ENCODE measurements at regions not wholly inside any gene's neighbourhood (a gene's known extent, or its start where the extent isn't known, plus 50 kb on each side); places are given as distances from the start of the nearest gene placed in this dataset.

- intact Hi-C loops (cut with DNase I; ENCODE audit: low total_unique reads), result no loop called here
- TF ChIP-seq CTCF (IDR thresholded peaks at IDR 0.05 in 4 of 5, conservative IDR thresholded peaks at IDR 0.05 in 1 of 5) (no peak), POLR2A (IDR thresholded peaks at IDR 0.05) (no peak)
- in situ Hi-C loops (cut with MboI; ENCODE audit: low sequenced_read_pairs in 4 of 4), result no loop called here
- Histone ChIP-seq H3K9me3 (no peaks in the 10 kb centered on the region), H3K27ac (no peak overlapping the region), H3K27me3 (no peaks in the 10 kb centered on the region), H3K4me3 (no peak overlapping the region), H3K36me3 (no peaks in the 10 kb centered on the region), H3K4me1 (no peaks in the 10 kb centered on the region)
- ATAC-seq (no peak), DNase-seq (no peak)
These were observed 806.2 kb upstream of the CHAC2 start for GRCh38 chr2:52961403-52961802.

- Histone ChIP-seq H3K4me1 (no peaks in the 10 kb centered on the region), H3K27me3 (no peaks in the 10 kb centered on the region), H3K27ac (no peak overlapping the region), H3K9me3 (no peaks in the 10 kb centered on the region), H3K4me3 (no peak overlapping the region), H3K36me3 (no peaks in the 10 kb centered on the region)
- intact Hi-C loops (cut with DNase I; ENCODE audit: low total_unique reads), result no loop called here
- in situ Hi-C loops (cut with MboI; ENCODE audit: low sequenced_read_pairs in 4 of 4), result no loop called here
- TF ChIP-seq CTCF (IDR thresholded peaks at IDR 0.05 in 4 of 5, conservative IDR thresholded peaks at IDR 0.05 in 1 of 5) (no peak), POLR2A (IDR thresholded peaks at IDR 0.05) (no peak)
- ATAC-seq (no peak), DNase-seq (no peak)
These were observed 806.7 kb upstream of the CHAC2 start for GRCh38 chr2:52960881-52961280.

- no peak for TF ChIP-seq CTCF (IDR thresholded peaks at IDR 0.05 in 4 of 5, conservative IDR thresholded peaks at IDR 0.05 in 1 of 5)
- no peak for TF ChIP-seq POLR2A (IDR thresholded peaks at IDR 0.05)
- ATAC-seq, result no peak
- intact Hi-C loops (cut with DNase I; ENCODE audit: low total_unique reads) (no loop called here), in situ Hi-C loops (cut with MboI; ENCODE audit: low sequenced_read_pairs in 4 of 4) (no loop called here)
- Histone ChIP-seq H3K27me3 (no peaks in the 10 kb centered on the region), H3K9me3 (no peaks in the 10 kb centered on the region), H3K27ac (no peak overlapping the region), H3K4me1 (no peaks in the 10 kb centered on the region), H3K36me3 (no peaks in the 10 kb centered on the region), H3K4me3 (no peak overlapping the region)
- DNase-seq, result no peak
These were observed 807.8 kb upstream of the CHAC2 start for GRCh38 chr2:52959801-52960200.

- Histone ChIP-seq H3K4me3 (no peak overlapping the region), H3K4me1 (no peaks in the 10 kb centered on the region), H3K9me3 (no peaks in the 10 kb centered on the region), H3K27me3 (no peaks in the 10 kb centered on the region), H3K27ac (no peak overlapping the region), H3K36me3 (no peaks in the 10 kb centered on the region)
- TF ChIP-seq CTCF (IDR thresholded peaks at IDR 0.05 in 4 of 5, conservative IDR thresholded peaks at IDR 0.05 in 1 of 5), result no peak
- no peak for TF ChIP-seq POLR2A (IDR thresholded peaks at IDR 0.05)
- intact Hi-C loops (cut with DNase I; ENCODE audit: low total_unique reads), result no loop called here
- ATAC-seq (no peak), DNase-seq (no peak)
- in situ Hi-C loops (cut with MboI; ENCODE audit: low sequenced_read_pairs in 4 of 4), result no loop called here
These were observed 810.8 kb upstream of the CHAC2 start for GRCh38 chr2:52956766-52957165.

- no peak for ATAC-seq
- Histone ChIP-seq H3K9me3 (no peaks in the 10 kb centered on the region), H3K27me3 (no peaks in the 10 kb centered on the region), H3K4me3 (no peak overlapping the region), H3K27ac (no peak overlapping the region), H3K36me3 (no peaks in the 10 kb centered on the region), H3K4me1 (no peaks in the 10 kb centered on the region)
- DNase-seq, result no peak
- no peak for TF ChIP-seq POLR2A (IDR thresholded peaks at IDR 0.05)
- no peak for TF ChIP-seq CTCF (IDR thresholded peaks at IDR 0.05 in 4 of 5, conservative IDR thresholded peaks at IDR 0.05 in 1 of 5)
- intact Hi-C loops (cut with DNase I; ENCODE audit: low total_unique reads) (no loop called here), in situ Hi-C loops (cut with MboI; ENCODE audit: low sequenced_read_pairs in 4 of 4) (no loop called here)
These were observed 811.5 kb upstream of the CHAC2 start for GRCh38 chr2:52956118-52956517.

Measured in gastrocnemius medialis (tissue), 4 donors.